ENCODE measurements at regions not wholly inside any gene's neighbourhood (a gene's known extent, or its start where the extent isn't known, plus 50 kb on each side); places are given as distances from the start of the nearest gene placed in this dataset.

GRCh38 chr5:164498438-164498837, 993.0 kb downstream of the MAT2B start (continued):
- no peak for TF ChIP-seq NFE2L1 (CRISPR knock-in tag; IDR thresholded peaks at IDR 0.05)
- TF ChIP-seq USF1 (CRISPR knock-in tag; IDR thresholded peaks at IDR 0.05) = no peak

GRCh38 chr5:164500856-164501255, 995.4 kb downstream of the MAT2B start:
- no peak for DNase-seq (ENCODE audit: low spot score)
- POLR2A ChIA-PET = no interaction called here
- Mint-ChIP-seq H3K4me1 (peaks cover 43% of the 10 kb centered on the region), H3K36me3 (no peaks in the 10 kb centered on the region), H3K27ac (no peak overlapping the region), H3K27me3 (ENCODE audit: low read depth) (no peaks in the 10 kb centered on the region), H3K4me3 (no peak overlapping the region), H3K9me3 (no peaks in the 10 kb centered on the region; the same call in 1 of the 2 replicates)
- CTCF ChIA-PET = no interaction called here
- no peak for ATAC-seq
- TF ChIP-seq HMGA2 (CRISPR knock-in tag; IDR thresholded peaks at IDR 0.05) (peak; percentile 99), CBFB (CRISPR knock-in tag; IDR thresholded peaks at IDR 0.05; ENCODE audit: low read depth) (no peak), ATF3 (CRISPR knock-in tag; conservative IDR thresholded peaks at IDR 0.05) (no peak), GABPB1 (CRISPR knock-in tag; IDR thresholded peaks at IDR 0.05) (no peak), JUN (CRISPR knock-in tag; IDR thresholded peaks at IDR 0.05) (no peak)

- ATAC-seq = no peak
- Mint-ChIP-seq H3K27ac (no peak overlapping the region), H3K9me3 (no peaks in the 10 kb centered on the region; the same call in 1 of the 2 replicates), H3K27me3 (ENCODE audit: low read depth) (no peaks in the 10 kb centered on the region), H3K36me3 (no peaks in the 10 kb centered on the region), H3K4me3 (no peak overlapping the region), H3K4me1 (peaks cover 43% of the 10 kb centered on the region)
- TF ChIP-seq RELA (CRISPR knock-in tag; IDR thresholded peaks at IDR 0.05; ENCODE audit: borderline replicate concordance) = no peak
- no peak for TF ChIP-seq ZMAT4 (CRISPR knock-in tag; IDR thresholded peaks at IDR 0.05)
- no peak for TF ChIP-seq PRRX2 (CRISPR knock-in tag; IDR thresholded peaks at IDR 0.05)
- TF ChIP-seq OVOL2 (CRISPR knock-in tag; IDR thresholded peaks at IDR 0.05; ENCODE audit: borderline replicate concordance) = no peak
- TF ChIP-seq JUN (CRISPR knock-in tag; IDR thresholded peaks at IDR 0.05) = no peak
- TF ChIP-seq ZNF396 (CRISPR knock-in tag; IDR thresholded peaks at IDR 0.05; ENCODE audit: borderline replicate concordance) = no peak
- TF ChIP-seq CBFB (CRISPR knock-in tag; IDR thresholded peaks at IDR 0.05; ENCODE audit: low read depth) = no peak
- no peak for TF ChIP-seq STAT6 (CRISPR knock-in tag; conservative IDR thresholded peaks at IDR 0.05; ENCODE audit: low read depth)
- no peak for TF ChIP-seq JAZF1 (CRISPR knock-in tag; IDR thresholded peaks at IDR 0.05)
- TF ChIP-seq CREM (CRISPR knock-in tag; IDR thresholded peaks at IDR 0.05) = no peak
- DNase-seq (ENCODE audit: low spot score) = no peak
- ChIA-PET POLR2A (no interaction called here), CTCF (no interaction called here)
Measured at GRCh38 chr5:164501344-164501743, 995.9 kb downstream of the MAT2B start.

- no peaks in the 10 kb centered on the region for H3K36me3 Mint-ChIP-seq
- H3K9me3 Mint-ChIP-seq = no peaks in the 10 kb centered on the region; the same call in 1 of the 2 replicates
- ATAC-seq = peak; percentile 72
- DNase-seq (ENCODE audit: low spot score) = peak; percentile 46
- TF ChIP-seq IRF2 (CRISPR knock-in tag; IDR thresholded peaks at IDR 0.05; ENCODE audit: borderline replicate concordance, low read depth) = no peak
- TF ChIP-seq CTCF (IDR thresholded peaks at IDR 0.05) = peak; percentile 75
- no peak overlapping the region for H3K27ac Mint-ChIP-seq
- CTCF ChIA-PET = interaction anchor here (0.6 to 1.7 kb wide), 23 partner anchors 10 to 942 kb away, joined by 3 to 14 read pairs (median 3); no protein-coding TSS in a partner anchor
- peaks cover 17% of the 10 kb centered on the region for H3K4me1 Mint-ChIP-seq
- POLR2A ChIA-PET = interaction anchor here (0.6 kb wide), 1 partner anchor 853 kb away, joined by 6 read pairs; no protein-coding TSS in a partner anchor
- H3K4me3 Mint-ChIP-seq = no peak overlapping the region
- H3K27me3 Mint-ChIP-seq (ENCODE audit: low read depth) = no peaks in the 10 kb centered on the region
Measured at GRCh38 chr5:164504141-164504772, 998.8 kb downstream of the MAT2B start.
